ENCODE measurements at regions not wholly inside any gene's neighbourhood (a gene's known extent, or its start where the extent isn't known, plus 50 kb on each side); places are given as distances from the start of the nearest gene placed in this dataset.

GRCh38 chr4:162715401-162715800, 451.3 kb downstream of the NAF1 start:
- DNase-seq: no peak

- no peak for DNase-seq
Measured at GRCh38 chr4:162707962-162708361, 458.7 kb downstream of the NAF1 start.

DNA sequence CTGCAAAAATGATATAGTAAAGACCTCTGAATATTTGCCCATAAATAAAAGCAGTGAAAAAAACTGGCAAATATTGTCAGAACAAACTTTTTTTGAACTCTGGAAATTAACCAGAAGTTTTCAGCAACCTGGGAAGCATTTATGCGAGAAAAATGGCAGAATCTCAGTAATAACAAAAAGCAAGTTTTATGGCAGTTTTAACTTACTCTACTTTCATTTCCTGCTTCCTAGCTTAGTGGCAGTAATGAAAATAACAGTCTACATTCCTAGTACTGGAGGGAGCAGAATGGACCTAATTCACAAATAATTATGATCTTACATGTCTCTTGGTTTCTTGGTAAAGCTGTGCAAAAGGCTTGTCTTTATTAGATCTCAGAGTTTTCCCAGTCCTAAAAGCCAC, 460.1 kb downstream of the NAF1 start:
- no peak for DNase-seq

DNA sequence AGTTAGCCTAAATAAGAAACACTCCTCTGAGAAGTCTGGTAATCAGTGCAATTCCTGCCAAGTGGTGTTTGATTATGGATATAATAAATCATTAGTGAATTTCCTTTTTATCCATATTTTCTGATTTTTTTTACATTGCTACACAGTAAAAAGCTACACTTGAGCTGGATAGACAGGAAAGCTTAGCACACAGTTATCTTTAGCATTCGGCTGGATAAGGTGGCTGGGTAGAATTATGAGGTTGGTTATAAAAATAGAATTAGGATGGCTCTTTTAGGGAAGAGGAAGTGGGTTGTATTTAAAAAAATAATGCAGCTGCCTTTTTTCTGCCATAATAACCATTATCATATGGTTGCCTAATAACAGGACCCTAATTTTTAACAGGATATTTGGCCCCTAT, 460.6 kb downstream of the NAF1 start:
- no peak for DNase-seq

- no peak for DNase-seq
Measured at GRCh38 chr4:162705130-162705803, 461.4 kb downstream of the NAF1 start.

- DNase-seq: no peak
Measured at GRCh38 chr4:162700815-162701361, 465.8 kb downstream of the NAF1 start.

DNA sequence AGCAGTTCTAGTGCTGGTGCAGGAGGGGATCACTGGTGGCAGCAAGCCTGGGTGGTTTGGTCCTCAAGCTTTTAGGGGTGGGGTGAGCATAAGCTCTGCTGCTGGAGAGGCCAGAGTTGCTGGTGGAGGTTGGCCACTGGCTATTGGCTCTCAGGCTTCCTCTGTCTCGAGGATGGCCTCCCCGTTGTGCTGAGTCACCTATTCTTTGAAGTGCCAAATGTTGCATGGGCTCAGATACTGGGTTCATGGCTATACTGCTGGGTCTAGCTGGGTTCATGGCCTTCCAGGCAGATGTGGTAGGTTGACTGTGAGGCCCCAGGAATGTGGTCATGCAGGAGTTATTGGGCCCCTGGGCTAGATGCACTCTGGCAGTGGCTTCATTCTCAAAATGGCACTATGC, 466.3 kb downstream of the NAF1 start:
- no peak for DNase-seq

DNA sequence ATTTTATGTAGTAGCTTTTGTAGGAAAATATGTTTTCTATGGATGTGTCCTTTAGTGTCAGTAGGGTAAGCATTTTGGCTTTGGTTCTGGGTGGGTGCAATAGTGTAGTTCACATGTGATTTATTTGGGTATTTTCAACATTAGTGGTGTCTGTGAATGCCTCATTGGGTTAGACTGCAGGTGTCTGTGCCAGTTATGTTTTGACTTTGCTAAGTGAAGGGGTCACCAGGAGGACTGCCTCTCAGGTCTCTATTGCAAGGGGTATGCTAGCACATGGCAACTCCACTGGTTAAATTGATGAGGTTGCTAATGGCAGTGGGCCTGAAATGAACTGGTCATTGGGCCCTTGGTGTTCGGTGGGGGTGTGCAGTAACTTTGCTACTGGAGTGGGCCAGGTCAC, 467.1 kb downstream of the NAF1 start:
- no peak for DNase-seq

GRCh38 chr4:162685410-162685809, 481.3 kb downstream of the NAF1 start:
- no peak for DNase-seq

- no peak for DNase-seq
Measured at GRCh38 chr4:162684998-162685397, 481.7 kb downstream of the NAF1 start.

DNA sequence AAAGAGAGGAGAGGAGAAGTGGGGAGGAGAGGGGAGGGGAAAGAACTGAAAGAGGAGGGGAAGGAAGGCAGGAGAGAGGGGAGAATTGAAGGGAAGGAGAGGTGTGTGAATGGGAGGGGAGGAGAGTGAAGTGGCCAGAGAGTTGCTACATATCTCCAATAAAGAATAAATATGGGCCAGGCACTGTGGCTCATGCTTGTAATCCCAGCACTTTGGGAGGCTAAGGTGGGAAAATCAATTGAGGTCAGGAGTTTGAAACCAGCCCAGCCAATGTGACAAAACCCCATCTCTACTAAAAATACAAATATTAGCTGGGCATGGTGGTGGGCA, 482.4 kb downstream of the NAF1 start:
- no peak for DNase-seq

DNA sequence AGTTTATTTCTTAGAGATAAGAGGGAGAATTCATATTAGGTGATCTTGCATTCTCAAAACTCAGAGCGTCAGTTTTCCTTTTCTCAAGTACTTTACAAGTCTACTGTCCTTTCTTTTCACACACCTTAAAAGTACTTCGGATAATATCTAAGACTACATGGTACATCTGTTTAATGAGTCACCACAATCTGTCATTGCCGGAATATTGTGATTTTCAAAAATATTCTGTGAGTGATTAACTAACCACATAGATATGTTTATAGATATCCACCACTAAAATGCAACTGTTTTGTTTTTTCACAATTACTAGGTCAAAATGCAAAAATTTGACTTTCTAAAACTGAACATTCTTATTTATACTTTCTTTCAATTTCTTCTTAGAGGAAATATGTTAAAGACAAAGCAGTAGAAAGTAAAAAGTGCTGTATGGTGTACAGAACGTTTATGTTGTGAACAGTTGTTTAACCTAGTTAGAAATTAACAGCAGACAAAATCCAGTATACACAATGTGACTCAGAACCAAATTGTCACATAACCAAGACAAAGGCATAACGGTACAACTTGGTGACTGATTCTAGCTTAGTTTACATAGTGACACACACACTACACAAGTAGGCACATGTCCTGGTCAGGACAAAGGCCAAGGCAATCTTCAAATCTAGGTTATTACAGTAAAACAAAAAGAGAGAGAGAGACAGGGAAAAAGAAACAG, 482.9 kb downstream of the NAF1 start:
- DNase-seq: no peak

DNA sequence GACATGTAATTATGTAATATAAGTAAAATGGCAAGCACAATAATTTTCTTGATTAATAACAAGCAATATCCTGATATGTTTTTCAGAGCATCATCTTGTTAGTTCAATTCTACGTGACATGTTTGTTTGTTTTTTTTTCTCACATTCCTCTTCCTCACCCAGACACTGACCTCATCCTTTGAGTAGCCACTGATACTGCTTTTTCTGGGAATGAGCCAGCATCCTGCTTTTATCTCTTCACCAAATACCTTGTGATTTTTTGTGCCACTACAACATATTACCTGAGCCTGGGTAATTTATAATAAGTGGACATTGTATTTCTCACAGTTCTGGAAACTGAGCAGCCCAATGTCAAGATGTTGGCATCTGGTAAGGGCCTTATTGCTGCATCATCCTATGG, 484.0 kb downstream of the NAF1 start:
- no peak for DNase-seq

DNA sequence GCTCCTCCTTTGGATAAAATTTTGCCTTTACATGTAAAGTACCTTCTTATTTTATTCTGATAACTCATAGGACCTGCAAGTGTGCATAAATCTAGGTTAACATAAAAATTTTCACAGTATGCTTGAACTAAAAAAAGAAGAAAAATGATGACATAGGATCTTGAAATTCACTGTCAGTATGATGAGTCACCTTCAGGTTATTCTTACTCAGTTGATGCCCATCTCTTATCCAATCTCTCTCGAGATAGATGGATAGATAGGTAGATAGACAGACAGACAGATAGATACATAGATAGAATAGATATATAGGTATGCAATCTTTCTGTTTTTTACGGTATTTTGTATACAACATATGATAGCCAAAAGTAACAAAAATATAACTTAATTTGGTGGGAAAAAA, 485.5 kb downstream of the NAF1 start:
- DNase-seq: no peak

- DNase-seq: no peak
Measured at GRCh38 chr4:162675661-162676060, 491.0 kb downstream of the NAF1 start.

GRCh38 chr4:162661913-162662312, 498.1 kb upstream of the FSTL5 start:
- no peak for DNase-seq

- no peak for DNase-seq
Measured at GRCh38 chr4:162659716-162660115, 495.9 kb upstream of the FSTL5 start.

- DNase-seq: no peak
Measured at GRCh38 chr4:162657966-162658365, 494.2 kb upstream of the FSTL5 start.

- no peak for DNase-seq
Measured at GRCh38 chr4:162650166-162650565, 486.4 kb upstream of the FSTL5 start.

DNA sequence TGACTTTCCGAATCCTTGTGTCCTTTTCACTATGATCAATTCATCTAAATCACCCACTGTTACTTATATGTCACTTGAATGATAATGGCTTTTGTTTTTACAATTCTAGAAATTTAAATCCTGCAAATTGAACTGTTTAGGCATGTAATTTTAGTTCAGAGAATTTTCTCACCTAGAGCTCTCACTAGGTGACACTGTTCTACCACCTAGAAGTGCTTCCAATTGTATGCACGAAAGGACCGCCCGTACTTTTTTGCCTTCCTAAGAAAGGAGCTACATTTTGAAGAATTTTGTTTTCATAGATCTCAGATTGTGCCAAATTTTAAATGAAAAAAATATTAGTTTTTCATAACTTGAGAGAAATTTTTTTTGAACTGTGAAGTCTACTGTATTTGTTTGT, 481.6 kb upstream of the FSTL5 start:
- no peak for DNase-seq

DNA sequence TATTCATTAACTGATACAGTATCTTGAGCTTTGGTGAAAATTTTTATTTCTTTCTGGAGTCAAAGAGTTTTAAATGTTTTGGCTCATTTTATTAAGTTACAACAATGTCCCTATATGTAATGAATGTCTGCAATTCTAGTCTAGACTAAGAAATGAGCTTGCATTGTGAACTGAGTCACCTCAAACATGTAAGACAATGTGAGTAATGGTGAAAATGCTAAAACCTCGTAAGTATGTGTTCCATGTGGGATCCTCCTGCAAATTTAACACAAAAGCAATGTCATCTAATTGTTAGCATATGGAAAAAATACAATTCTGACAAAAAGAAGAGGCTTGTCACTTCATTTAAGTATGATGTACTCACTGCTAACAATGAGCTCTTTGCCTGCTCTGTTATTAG, 480.5 kb upstream of the FSTL5 start:
- no peak for DNase-seq

GRCh38 chr4:162640152-162640551, 476.4 kb upstream of the FSTL5 start:
- DNase-seq: no peak

GRCh38 chr4:162634390-162634789, 470.6 kb upstream of the FSTL5 start:
- no peak for DNase-seq

GRCh38 chr4:162622664-162623063, 458.9 kb upstream of the FSTL5 start:
- DNase-seq: no peak

DNA sequence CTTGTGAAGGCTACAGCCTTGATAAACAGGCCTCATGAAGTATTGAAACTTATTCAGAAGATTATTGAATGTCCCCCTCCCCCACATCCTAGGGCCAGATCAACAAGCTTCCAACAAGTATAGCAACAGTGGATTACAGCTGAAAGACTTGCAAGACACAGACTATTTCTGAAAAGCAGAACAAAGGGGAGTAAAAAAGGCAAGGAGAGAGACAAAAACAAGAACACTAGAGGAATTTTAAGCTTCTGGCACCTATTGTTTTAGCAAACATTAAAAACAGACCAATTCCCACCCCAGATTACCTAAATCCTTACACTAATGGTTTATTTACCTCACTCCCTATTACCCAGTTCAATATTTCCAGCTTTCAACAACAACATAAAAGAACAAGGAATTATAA, 446.3 kb upstream of the FSTL5 start:
- no peak for DNase-seq

Data from inflammatory macrophage treated with lipopolysaccharide for 4 hours (primary cell).